ENCODE measurements at regions not wholly inside any gene's neighbourhood (a gene's known extent, or its start where the extent isn't known, plus 50 kb on each side); places are given as distances from the start of the nearest gene placed in this dataset.

- Histone ChIP-seq H3K27ac (replicated peaks; ENCODE audit: low read length) (no peak overlapping the region), H2AFZ (ENCODE audit: low read length) (no peak overlapping the region), H2BK5ac (ENCODE audit: low read length) (no peak overlapping the region), H3K27me3 (ENCODE audit: control insufficient read depth in 3 of 3, insufficient read depth in 3 of 3, low read depth in 1 of 3, low read length in 3 of 3) (no peaks in the 10 kb centered on the region), H3K18ac (ENCODE audit: low read length) (no peak overlapping the region), H2BK120ac (ENCODE audit: low read depth, low read length) (no peak overlapping the region), H3K14ac (ENCODE audit: low read length) (no peak overlapping the region), H3K79me1 (ENCODE audit: low read depth, low read length) (no peaks in the 10 kb centered on the region), H2BK12ac (ENCODE audit: low read length) (no peak overlapping the region), H3K4ac (ENCODE audit: low read length) (no peak overlapping the region), H4K91ac (ENCODE audit: low read depth, low read length, poor library complexity) (no peak overlapping the region), H4K8ac (ENCODE audit: low read depth, low read length) (no peak overlapping the region), H3K36me3 (replicated peaks in 1 of 2; ENCODE audit: control insufficient read depth in 2 of 2, insufficient read depth in 2 of 2, low read length in 2 of 2) (no peaks in the 10 kb centered on the region), H3K4me3 (ENCODE audit: low read length in 2 of 2) (no peak overlapping the region), H2BK15ac (ENCODE audit: low read length) (no peak overlapping the region), H3K4me2 (ENCODE audit: insufficient read depth, low read length, poor library complexity, severe bottlenecking) (no peak overlapping the region), H3K9ac (ENCODE audit: low read depth, low read length, poor library complexity) (no peak overlapping the region), H3K4me1 (ENCODE audit: control insufficient read depth in 2 of 2, insufficient read depth in 1 of 2, low read depth in 1 of 2, low read length in 2 of 2) (no peaks in the 10 kb centered on the region), H3K23ac (ENCODE audit: low read depth, low read length, poor library complexity) (no peak overlapping the region), H3K9me3 (replicated peaks in 1 of 2; ENCODE audit: control insufficient read depth in 2 of 2, insufficient read depth in 1 of 2, low read depth in 1 of 2, low read length in 2 of 2) (no peaks in the 10 kb centered on the region), H2AK5ac (ENCODE audit: low read depth, low read length) (no peak overlapping the region)
- DNase-seq (ENCODE audit: low spot score): no peak
- no CpG with 5 or more reads among the region's 2 CpGs for WGBS, 2 donors (ENCODE audit: extremely low coverage in 2 of 2, insufficient read length in 2 of 2, insufficient replicate concordance in 1 of 2)
Measured at GRCh38 chr4:178838776-178839175, 1396.5 kb upstream of the AGA start.

- Histone ChIP-seq H3K4me3 (ENCODE audit: low read length in 2 of 2) (no peak overlapping the region), H2BK12ac (ENCODE audit: low read length) (no peak overlapping the region), H2AK5ac (ENCODE audit: low read depth, low read length) (no peak overlapping the region), H3K14ac (ENCODE audit: low read length) (no peak overlapping the region), H3K18ac (ENCODE audit: low read length) (no peak overlapping the region), H2BK15ac (ENCODE audit: low read length) (no peak overlapping the region), H2BK5ac (ENCODE audit: low read length) (no peak overlapping the region), H3K27ac (replicated peaks; ENCODE audit: low read length) (no peak overlapping the region), H3K27me3 (ENCODE audit: control insufficient read depth in 3 of 3, insufficient read depth in 3 of 3, low read depth in 1 of 3, low read length in 3 of 3) (no peaks in the 10 kb centered on the region), H2BK120ac (ENCODE audit: low read depth, low read length) (no peak overlapping the region), H3K9me3 (replicated peaks in 1 of 2; ENCODE audit: control insufficient read depth in 2 of 2, insufficient read depth in 1 of 2, low read depth in 1 of 2, low read length in 2 of 2) (no peaks in the 10 kb centered on the region), H3K4me2 (ENCODE audit: insufficient read depth, low read length, poor library complexity, severe bottlenecking) (no peak overlapping the region), H3K9ac (ENCODE audit: low read depth, low read length, poor library complexity) (no peak overlapping the region), H3K4me1 (ENCODE audit: control insufficient read depth in 2 of 2, insufficient read depth in 1 of 2, low read depth in 1 of 2, low read length in 2 of 2) (no peaks in the 10 kb centered on the region), H3K4ac (ENCODE audit: low read length) (no peak overlapping the region), H3K79me1 (ENCODE audit: low read depth, low read length) (no peaks in the 10 kb centered on the region), H4K91ac (ENCODE audit: low read depth, low read length, poor library complexity) (no peak overlapping the region), H3K36me3 (replicated peaks in 1 of 2; ENCODE audit: control insufficient read depth in 2 of 2, insufficient read depth in 2 of 2, low read length in 2 of 2) (no peaks in the 10 kb centered on the region), H4K8ac (ENCODE audit: low read depth, low read length) (no peak overlapping the region), H3K23ac (ENCODE audit: low read depth, low read length, poor library complexity) (no peak overlapping the region), H2AFZ (ENCODE audit: low read length) (no peak overlapping the region)
- no CpG with 5 or more reads among the region's 4 CpGs for WGBS, 2 donors (ENCODE audit: extremely low coverage in 2 of 2, insufficient read length in 2 of 2, insufficient replicate concordance in 1 of 2)
- no peak for DNase-seq (ENCODE audit: low spot score)
Measured at GRCh38 chr4:178856139-178856800, 1414.0 kb upstream of the AGA start.

DNA sequence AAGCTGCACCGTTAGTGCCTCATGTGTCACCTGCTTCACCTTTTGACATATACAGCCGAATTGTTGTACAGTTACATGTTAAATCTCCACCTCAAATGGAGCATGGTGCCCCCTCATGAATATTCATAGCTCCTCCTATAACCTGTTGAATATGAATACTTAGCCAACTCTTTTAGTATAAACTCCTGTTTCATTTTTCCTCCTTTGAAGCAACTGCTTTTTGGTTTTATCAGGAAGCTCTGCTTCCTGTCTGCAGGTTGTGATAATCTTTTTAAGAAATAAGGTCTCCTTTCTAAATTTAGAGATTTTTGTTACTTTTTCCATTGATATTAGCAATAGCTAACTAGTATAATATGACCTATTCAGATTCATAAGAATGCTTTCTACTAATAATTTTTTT is 1429.2 kb upstream of the AGA start:
- H3K4ac ChIP-seq (ENCODE audit: low read length): no peak overlapping the region
- H4K91ac ChIP-seq (ENCODE audit: low read depth, low read length, poor library complexity): no peak overlapping the region
- H2AFZ ChIP-seq (ENCODE audit: low read length): no peak overlapping the region
- no peak overlapping the region for H3K14ac ChIP-seq (ENCODE audit: low read length)
- DNase-seq (ENCODE audit: low spot score): no peak
- H3K23ac ChIP-seq (ENCODE audit: low read depth, low read length, poor library complexity): no peak overlapping the region
- no peak overlapping the region for H2AK5ac ChIP-seq (ENCODE audit: low read depth, low read length)
- no peaks in the 10 kb centered on the region for H3K79me1 ChIP-seq (ENCODE audit: low read depth, low read length)
- H3K27me3 ChIP-seq (ENCODE audit: control insufficient read depth in 3 of 3, insufficient read depth in 3 of 3, low read depth in 1 of 3, low read length in 3 of 3): no peaks in the 10 kb centered on the region
- no peaks in the 10 kb centered on the region for H3K36me3 ChIP-seq (replicated peaks in 1 of 2; ENCODE audit: control insufficient read depth in 2 of 2, insufficient read depth in 2 of 2, low read length in 2 of 2)
- no peaks in the 10 kb centered on the region for H3K9me3 ChIP-seq (replicated peaks in 1 of 2; ENCODE audit: control insufficient read depth in 2 of 2, insufficient read depth in 1 of 2, low read depth in 1 of 2, low read length in 2 of 2)
- no peak overlapping the region for H2BK120ac ChIP-seq (ENCODE audit: low read depth, low read length)
- no peaks in the 10 kb centered on the region for H3K4me1 ChIP-seq (ENCODE audit: control insufficient read depth in 2 of 2, insufficient read depth in 1 of 2, low read depth in 1 of 2, low read length in 2 of 2)
- H2BK15ac ChIP-seq (ENCODE audit: low read length): no peak overlapping the region
- no CpG with 5 or more reads among the region's 2 CpGs for WGBS, 2 donors (ENCODE audit: extremely low coverage in 2 of 2, insufficient read length in 2 of 2, insufficient replicate concordance in 1 of 2)
- H2BK5ac ChIP-seq (ENCODE audit: low read length): no peak overlapping the region
- H3K18ac ChIP-seq (ENCODE audit: low read length): no peak overlapping the region
- no peak overlapping the region for H3K27ac ChIP-seq (replicated peaks; ENCODE audit: low read length)
- no peak overlapping the region for H3K4me2 ChIP-seq (ENCODE audit: insufficient read depth, low read length, poor library complexity, severe bottlenecking)
- no peak overlapping the region for H3K4me3 ChIP-seq (ENCODE audit: low read length in 2 of 2)
- H3K9ac ChIP-seq (ENCODE audit: low read depth, low read length, poor library complexity): no peak overlapping the region
- H4K8ac ChIP-seq (ENCODE audit: low read depth, low read length): no peak overlapping the region
- no peak overlapping the region for H2BK12ac ChIP-seq (ENCODE audit: low read length)

GRCh38 chr4:178881937-178882336 is 1439.7 kb upstream of the AGA start:
- no peak overlapping the region for H2AK5ac ChIP-seq (ENCODE audit: low read depth, low read length)
- no peak overlapping the region for H3K4ac ChIP-seq (ENCODE audit: low read length)
- H3K4me2 ChIP-seq (ENCODE audit: insufficient read depth, low read length, poor library complexity, severe bottlenecking): no peak overlapping the region
- no peak overlapping the region for H3K4me3 ChIP-seq (ENCODE audit: low read length in 2 of 2)
- H3K18ac ChIP-seq (ENCODE audit: low read length): no peak overlapping the region
- no peak overlapping the region for H4K91ac ChIP-seq (ENCODE audit: low read depth, low read length, poor library complexity)
- no peak overlapping the region for H2BK12ac ChIP-seq (ENCODE audit: low read length)
- no peak for DNase-seq (ENCODE audit: low spot score)
- no peaks in the 10 kb centered on the region for H3K4me1 ChIP-seq (ENCODE audit: control insufficient read depth in 2 of 2, insufficient read depth in 1 of 2, low read depth in 1 of 2, low read length in 2 of 2)
- no peaks in the 10 kb centered on the region for H3K79me1 ChIP-seq (ENCODE audit: low read depth, low read length)
- no peak overlapping the region for H4K8ac ChIP-seq (ENCODE audit: low read depth, low read length)
- H3K9ac ChIP-seq (ENCODE audit: low read depth, low read length, poor library complexity): no peak overlapping the region
- no peak overlapping the region for H3K27ac ChIP-seq (replicated peaks; ENCODE audit: low read length)
- no peak overlapping the region for H3K23ac ChIP-seq (ENCODE audit: low read depth, low read length, poor library complexity)
- H3K14ac ChIP-seq (ENCODE audit: low read length): no peak overlapping the region
- no peaks in the 10 kb centered on the region for H3K27me3 ChIP-seq (ENCODE audit: control insufficient read depth in 3 of 3, insufficient read depth in 3 of 3, low read depth in 1 of 3, low read length in 3 of 3)
- H2BK5ac ChIP-seq (ENCODE audit: low read length): no peak overlapping the region
- H2BK120ac ChIP-seq (ENCODE audit: low read depth, low read length): no peak overlapping the region
- WGBS, 2 donors (ENCODE audit: extremely low coverage in 2 of 2, insufficient read length in 2 of 2, insufficient replicate concordance in 1 of 2): no CpG with 5 or more reads among the region's 1 CpG
- H3K9me3 ChIP-seq (replicated peaks in 1 of 2; ENCODE audit: control insufficient read depth in 2 of 2, insufficient read depth in 1 of 2, low read depth in 1 of 2, low read length in 2 of 2): peaks cover 0 to 6% of the 10 kb centered on the region in 2 donors
- H3K36me3 ChIP-seq (replicated peaks in 1 of 2; ENCODE audit: control insufficient read depth in 2 of 2, insufficient read depth in 2 of 2, low read length in 2 of 2): no peaks in the 10 kb centered on the region
- H2AFZ ChIP-seq (ENCODE audit: low read length): no peak overlapping the region
- H2BK15ac ChIP-seq (ENCODE audit: low read length): no peak overlapping the region

Data from neuronal stem cell (in vitro differentiated cells).